ENCODE measurements at regions not wholly inside any gene's neighbourhood (a gene's known extent, or its start where the extent isn't known, plus 50 kb on each side); places are given as distances from the start of the nearest gene placed in this dataset.
A peak's percentile ranks its signal among the peaks of the same experiment; 100 is the strongest.
"Not testable (repeated sequence)": the region's sequence is repeated elsewhere in the genome, so short reads cannot be mapped to it uniquely, and the experiment has no call there.

DNA sequence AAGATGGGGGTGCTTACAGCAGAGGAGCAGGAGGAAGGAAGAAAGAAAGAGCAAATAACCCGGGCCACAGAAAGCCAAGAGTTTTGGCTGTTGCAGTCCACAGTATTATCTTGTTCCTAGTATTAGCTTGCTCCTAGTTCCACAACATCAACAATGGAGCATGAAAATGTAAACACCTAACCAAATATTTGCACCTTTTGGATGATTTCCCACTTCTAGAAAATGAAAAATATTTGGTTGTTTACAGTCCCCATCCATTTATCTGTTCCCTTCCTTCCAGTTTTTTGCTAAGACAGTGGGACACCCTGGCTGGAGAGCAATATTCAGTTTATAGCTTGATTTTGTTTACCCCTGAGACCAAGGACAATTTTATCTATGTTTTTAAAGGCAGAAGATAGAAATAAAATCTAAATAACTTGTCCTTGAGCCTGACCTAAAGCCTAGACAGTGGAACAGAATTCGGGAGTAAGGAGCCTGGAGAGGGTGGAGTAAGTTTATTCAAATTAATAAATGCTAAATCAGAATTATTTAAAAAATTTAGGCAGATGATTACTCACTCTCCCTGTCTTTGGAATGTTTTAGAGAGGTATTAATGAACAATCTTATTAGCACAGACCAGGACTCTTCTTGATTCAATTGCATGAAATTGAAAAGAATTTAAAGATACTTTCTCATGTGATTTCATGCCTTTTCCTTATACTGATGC, 51.6 kb downstream of the RESF1 start:
- no peak for DNase-seq (ENCODE audit: low read depth)

DNA sequence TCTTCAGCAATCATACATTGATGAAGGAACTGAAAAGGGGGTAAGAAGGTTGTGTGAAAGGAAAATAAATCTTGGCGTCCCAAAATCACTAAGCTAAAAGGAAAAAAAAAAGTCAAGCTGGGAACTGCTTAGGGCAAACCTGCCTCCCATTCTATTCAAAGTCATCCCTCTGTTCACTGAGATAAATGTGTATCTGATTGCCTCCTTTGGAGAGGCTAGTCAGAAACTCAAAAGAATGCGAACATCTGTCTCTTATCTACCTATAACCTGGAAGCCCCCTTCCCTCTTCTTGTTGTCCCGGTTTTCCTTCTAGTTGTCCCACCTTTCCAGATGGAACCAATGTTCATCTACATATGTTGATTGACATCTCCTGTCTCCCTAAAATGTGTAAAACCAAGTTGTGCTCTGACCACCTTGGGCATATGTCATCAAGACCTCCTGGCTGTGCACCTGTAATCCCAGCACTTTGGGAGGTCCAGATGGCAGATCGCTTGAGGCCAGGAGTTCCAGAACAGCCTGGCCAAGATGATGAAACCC, 53.1 kb downstream of the RESF1 start:
- DNase-seq (ENCODE audit: low read depth) = no peak

- DNase-seq (ENCODE audit: low read depth) = no peak
Measured at GRCh38 chr12:32015036-32015435, 55.8 kb downstream of the RESF1 start.

GRCh38 chr12:32016680-32017482, 57.7 kb downstream of the RESF1 start:
- DNase-seq (ENCODE audit: low read depth) = no peak

DNA sequence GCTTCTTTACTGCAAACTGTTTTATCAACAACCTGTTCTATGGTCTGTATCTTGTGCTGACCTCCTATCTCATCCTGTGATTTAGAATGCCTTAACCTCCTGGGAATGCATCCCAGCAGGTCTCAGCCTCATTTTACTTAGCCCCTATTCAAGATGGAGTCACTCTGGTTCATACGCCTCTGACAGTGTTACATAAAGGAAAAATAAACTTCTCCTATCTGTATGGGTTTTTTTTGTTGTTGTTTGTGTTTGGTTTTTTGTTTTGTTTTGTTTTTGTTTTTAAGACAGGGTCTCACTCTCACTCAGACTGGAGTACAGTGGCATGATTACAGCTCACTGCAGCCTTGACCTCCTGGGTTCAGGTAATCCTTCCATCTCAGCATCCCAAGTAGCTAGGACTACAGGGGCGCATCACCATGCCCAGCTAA, 62.1 kb downstream of the RESF1 start:
- no peak for DNase-seq (ENCODE audit: low read depth)

- not testable (repeated sequence) for DNase-seq (ENCODE audit: low read depth)
Measured at GRCh38 chr12:32022387-32022786, 63.2 kb downstream of the RESF1 start.

DNA sequence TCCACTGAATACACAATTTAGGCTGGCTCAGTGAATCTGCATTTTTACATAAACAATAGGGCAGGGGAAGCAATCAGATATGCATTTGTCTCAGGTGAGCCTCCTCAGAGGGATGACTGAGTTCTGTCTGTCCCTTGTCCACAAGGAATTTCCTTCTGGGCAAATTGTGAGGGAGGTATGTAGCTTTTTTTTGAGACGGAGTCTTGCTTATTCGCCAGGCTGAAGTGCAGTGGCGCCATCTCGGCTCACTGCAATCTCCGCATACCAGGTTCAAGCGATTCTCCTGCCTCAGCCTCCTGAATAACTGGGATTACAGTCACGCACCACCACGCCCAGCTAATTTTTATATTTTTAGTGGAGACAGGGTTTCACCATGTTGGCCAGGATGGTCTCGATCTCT, 64.6 kb downstream of the RESF1 start:
- DNase-seq (ENCODE audit: low read depth) = not testable (repeated sequence)

GRCh38 chr12:32024884-32025592, 65.8 kb downstream of the RESF1 start:
- DNase-seq (ENCODE audit: low read depth) = no peak

- peak; percentile 16 for DNase-seq (ENCODE audit: low read depth)
Measured at GRCh38 chr12:32025906-32026305, 66.7 kb downstream of the RESF1 start.

DNA sequence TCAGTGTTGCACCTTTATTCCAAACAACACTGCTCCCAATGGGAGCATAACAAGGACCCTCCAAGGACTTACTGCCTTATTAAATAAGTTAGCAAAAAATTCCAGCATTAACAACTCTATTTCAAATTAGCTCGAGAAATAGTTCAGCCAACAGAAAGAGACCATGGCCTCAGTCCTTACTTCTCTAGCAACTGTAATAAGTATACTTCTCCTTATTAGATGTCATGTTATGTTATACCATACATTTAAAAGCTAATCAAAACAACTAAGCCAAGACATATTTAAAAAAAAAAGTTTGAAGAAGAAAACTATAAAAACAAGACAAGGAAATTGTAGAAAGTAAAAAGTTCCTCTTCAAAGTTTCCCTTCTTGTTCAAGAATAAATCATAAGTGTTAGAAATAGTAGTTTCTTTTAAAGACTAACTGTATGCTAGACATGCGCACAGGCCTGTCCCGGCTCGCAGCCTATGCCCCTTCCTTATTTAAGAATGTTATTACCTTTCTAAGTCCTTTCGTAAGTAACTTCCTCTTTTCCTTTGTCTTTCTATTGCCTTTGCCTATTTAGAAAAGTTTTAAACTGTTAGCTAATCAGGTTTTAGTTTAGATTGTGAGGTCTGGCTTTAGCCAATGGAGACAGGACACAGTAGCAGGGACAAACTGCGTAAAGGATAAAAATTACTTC, 68.6 kb downstream of the RESF1 start:
- no peak for DNase-seq (ENCODE audit: low read depth)

DNA sequence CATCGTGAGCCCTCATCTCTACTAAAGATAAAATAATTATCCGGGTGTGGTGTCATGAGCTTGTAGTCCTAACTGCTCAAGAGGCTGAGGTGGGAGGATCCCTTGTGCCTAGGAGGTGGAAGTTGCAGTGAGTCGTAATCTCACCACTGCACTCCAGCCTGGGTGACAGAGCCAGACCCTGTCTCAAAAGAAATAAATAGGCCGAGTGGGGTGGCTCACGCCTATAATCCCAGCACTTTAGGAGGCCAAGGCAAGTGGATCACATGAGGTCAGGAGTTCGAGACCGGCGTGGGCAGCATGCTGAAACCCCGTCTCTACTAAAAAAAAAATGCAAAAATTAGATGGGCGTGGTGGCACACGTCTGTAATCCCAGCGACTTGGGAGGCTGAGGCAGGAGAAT, 70.9 kb downstream of the RESF1 start:
- DNase-seq (ENCODE audit: low read depth) = no peak

- DNase-seq (ENCODE audit: low read depth) = no peak
Measured at GRCh38 chr12:32030676-32031075, 71.5 kb downstream of the RESF1 start.

DNA sequence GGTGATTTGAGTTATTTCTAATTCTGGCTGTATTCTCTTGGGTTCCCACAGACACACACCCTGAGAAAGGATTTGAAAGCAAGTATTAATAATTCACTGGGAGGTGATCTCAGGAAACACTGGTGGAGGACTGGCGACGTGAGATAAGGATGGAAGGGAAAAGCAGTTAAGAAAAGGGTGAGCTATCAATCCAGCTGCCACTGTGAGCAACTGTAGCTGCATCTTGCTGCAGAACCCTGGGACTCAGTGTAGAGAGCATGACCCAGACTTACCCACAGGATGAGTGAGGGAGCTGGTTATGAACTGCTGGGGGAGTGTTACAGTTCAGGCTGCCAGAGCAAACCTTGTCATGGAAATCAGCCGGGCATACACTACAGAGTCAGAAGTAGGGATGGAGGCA, 71.9 kb downstream of the RESF1 start:
- no peak for DNase-seq (ENCODE audit: low read depth)

GRCh38 chr12:32032205-32032810, 73.1 kb downstream of the RESF1 start:
- no peak for DNase-seq (ENCODE audit: low read depth)

GRCh38 chr12:32033406-32033805, 73.2 kb upstream of the BICD1 start:
- DNase-seq (ENCODE audit: low read depth) = no peak

DNA sequence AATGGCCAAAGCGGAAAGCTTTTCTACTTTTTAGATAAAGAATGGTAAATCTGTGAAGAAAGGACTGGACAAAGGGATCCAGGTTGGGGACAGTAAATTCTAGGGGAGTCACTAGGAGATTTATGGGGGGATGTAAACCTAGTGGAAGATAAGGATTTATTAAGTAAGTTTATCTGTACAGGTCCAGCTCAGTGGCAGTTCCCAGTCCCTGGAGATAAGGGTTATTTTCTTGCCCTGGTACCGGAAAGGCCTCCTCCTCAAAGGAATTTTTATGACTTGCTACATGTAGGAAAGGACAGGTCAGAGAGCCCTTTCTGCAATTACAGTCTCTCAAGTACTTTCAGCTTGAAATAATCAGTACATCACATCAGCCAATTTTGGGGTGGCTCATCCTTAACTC, 72.6 kb upstream of the BICD1 start:
- no peak for DNase-seq (ENCODE audit: low read depth)

DNA sequence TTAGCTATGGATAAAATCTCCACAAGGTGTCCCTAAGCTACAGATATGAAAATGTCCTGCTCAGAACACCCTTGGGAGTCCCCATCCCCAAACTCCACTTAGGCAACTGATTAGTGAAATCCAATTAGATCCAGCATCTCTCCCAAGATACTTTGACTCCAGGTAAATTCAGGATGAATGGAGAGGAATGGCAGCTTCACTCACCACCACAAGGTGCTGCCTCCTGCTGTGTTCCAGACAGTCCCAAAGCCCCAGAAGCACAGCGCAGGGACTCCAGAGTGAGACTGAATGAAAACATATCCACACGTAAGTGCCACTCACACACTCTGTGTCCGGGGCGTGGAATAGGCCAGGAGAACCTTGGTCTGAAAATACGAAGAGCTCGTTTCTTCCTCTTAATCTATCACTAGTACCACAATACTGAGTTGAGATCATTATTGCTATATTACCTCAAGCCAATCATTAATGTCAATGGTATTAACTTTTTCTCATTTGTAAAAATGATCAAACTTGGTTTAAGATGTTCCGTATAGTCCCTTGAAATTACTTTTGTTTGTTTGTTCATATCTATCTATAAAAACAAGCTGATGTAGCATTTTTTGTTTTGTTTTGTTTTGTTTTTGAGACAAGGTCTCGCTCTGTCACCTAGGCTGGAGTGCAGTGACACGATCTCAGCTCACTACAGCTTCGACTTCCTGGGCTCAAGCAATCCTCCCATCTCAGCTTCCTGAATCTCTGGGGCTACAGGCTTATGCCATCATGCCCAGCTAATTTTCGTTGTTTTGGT, 70.0 kb upstream of the BICD1 start:
- no peak for DNase-seq (ENCODE audit: low read depth)

GRCh38 chr12:32039347-32039746, 67.3 kb upstream of the BICD1 start:
- no peak for DNase-seq (ENCODE audit: low read depth)

DNA sequence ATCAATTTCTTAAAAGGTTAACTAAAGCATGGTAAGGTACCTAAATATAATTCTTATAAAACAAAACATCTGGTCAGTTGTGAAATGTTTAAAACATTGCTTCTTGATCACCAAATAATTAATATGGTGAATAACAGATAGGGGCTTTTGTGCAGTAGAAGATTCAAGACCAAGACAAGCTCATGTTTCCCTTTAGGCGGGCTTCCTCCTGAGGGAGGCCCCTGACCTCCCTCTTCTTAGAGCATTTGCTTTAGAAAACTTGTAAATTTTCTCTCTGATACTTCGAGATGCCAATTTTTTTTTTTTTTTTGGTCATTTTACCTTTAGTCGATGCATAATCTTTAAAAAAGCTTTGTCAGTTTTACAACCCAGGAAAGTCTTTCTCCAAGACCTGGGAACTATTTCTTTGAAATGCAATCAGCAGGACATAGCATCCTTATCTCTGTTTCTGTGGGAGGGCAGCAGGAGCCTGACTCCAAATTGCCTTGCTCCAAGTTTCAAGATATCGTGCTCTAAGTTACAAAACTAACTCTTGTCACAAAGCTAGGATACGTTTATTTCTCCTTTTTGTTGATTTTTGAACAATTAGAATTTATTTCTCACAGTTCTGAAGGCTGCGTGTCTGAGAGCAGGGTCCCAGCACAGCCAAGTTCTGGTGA, 66.6 kb upstream of the BICD1 start:
- DNase-seq (ENCODE audit: low read depth) = no peak

GRCh38 chr12:32043928-32044549, 62.6 kb upstream of the BICD1 start:
- DNase-seq (ENCODE audit: low read depth) = no peak
